ENCODE measurements at regions not wholly inside any gene's neighbourhood (a gene's known extent, or its start where the extent isn't known, plus 50 kb on each side); places are given as distances from the start of the nearest gene placed in this dataset.

DNA sequence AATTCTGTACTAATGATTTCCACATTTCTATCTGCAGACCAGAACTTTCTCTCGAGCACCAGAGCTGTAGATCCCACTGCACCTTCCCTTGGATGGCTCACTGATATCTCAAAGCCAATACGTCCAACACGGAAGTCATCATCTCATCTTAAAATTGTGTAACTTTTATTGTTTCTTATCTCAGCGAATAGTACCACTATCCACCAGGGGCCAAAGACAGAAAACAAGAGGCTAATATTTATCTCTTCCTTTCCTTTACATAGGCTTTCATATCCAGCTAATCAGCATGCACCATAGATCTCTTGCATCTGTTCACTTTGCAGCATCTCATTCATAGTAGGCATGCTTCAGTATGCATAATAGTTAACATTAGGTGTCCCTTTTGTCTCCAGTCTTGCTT, 303.6 kb downstream of the PTPRC start:
- TF ChIP-seq ESRRG (CRISPR knock-in tag; IDR thresholded peaks at IDR 0.05) (no peak), PPARA (CRISPR knock-in tag; IDR thresholded peaks at IDR 0.05; ENCODE audit: borderline replicate concordance) (no peak), ZNF70 (CRISPR knock-in tag; IDR thresholded peaks at IDR 0.05) (no peak), TOX (CRISPR knock-in tag; IDR thresholded peaks at IDR 0.05; ENCODE audit: borderline replicate concordance) (no peak), ARNTL (CRISPR knock-in tag; IDR thresholded peaks at IDR 0.05; ENCODE audit: borderline replicate concordance, low read depth) (no peak), ISL1 (CRISPR knock-in tag; IDR thresholded peaks at IDR 0.05) (no peak), GLIS3 (CRISPR knock-in tag; IDR thresholded peaks at IDR 0.05) (no peak), ZFP3 (CRISPR knock-in tag; IDR thresholded peaks at IDR 0.05) (no peak), BACH2 (CRISPR knock-in tag; IDR thresholded peaks at IDR 0.05; ENCODE audit: borderline replicate concordance) (no peak), ZC3H10 (CRISPR knock-in tag; IDR thresholded peaks at IDR 0.05) (no peak), ZFP30 (CRISPR knock-in tag; IDR thresholded peaks at IDR 0.05) (no peak)
- TF ChIP-seq, protein P1, sequence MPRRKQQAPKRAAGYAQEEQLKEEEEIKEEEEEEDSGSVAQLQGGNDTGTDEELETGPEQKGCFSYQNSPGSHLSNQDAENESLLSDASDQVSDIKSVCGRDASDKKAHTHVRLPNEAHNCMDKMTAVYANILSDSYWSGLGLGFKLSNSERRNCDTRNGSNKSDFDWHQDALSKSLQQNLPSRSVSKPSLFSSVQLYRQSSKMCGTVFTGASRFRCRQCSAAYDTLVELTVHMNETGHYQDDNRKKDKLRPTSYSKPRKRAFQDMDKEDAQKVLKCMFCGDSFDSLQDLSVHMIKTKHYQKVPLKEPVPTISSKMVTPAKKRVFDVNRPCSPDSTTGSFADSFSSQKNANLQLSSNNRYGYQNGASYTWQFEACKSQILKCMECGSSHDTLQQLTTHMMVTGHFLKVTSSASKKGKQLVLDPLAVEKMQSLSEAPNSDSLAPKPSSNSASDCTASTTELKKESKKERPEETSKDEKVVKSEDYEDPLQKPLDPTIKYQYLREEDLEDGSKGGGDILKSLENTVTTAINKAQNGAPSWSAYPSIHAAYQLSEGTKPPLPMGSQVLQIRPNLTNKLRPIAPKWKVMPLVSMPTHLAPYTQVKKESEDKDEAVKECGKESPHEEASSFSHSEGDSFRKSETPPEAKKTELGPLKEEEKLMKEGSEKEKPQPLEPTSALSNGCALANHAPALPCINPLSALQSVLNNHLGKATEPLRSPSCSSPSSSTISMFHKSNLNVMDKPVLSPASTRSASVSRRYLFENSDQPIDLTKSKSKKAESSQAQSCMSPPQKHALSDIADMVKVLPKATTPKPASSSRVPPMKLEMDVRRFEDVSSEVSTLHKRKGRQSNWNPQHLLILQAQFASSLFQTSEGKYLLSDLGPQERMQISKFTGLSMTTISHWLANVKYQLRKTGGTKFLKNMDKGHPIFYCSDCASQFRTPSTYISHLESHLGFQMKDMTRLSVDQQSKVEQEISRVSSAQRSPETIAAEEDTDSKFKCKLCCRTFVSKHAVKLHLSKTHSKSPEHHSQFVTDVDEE (CRISPR knock-in tag; IDR thresholded peaks at IDR 0.05) = no peak
- TF ChIP-seq, protein P2, sequence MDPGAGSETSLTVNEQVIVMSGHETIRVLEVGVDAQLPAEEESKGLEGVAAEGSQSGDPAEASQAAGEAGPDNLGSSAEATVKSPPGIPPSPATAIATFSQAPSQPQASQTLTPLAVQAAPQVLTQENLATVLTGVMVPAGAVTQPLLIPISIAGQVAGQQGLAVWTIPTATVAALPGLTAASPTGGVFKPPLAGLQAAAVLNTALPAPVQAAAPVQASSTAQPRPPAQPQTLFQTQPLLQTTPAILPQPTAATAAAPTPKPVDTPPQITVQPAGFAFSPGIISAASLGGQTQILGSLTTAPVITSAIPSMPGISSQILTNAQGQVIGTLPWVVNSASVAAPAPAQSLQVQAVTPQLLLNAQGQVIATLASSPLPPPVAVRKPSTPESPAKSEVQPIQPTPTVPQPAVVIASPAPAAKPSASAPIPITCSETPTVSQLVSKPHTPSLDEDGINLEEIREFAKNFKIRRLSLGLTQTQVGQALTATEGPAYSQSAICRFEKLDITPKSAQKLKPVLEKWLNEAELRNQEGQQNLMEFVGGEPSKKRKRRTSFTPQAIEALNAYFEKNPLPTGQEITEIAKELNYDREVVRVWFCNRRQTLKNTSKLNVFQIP (CRISPR knock-in tag; IDR thresholded peaks at IDR 0.05; ENCODE audit: borderline replicate concordance, low read depth) = no peak
- TF ChIP-seq, protein P3, sequence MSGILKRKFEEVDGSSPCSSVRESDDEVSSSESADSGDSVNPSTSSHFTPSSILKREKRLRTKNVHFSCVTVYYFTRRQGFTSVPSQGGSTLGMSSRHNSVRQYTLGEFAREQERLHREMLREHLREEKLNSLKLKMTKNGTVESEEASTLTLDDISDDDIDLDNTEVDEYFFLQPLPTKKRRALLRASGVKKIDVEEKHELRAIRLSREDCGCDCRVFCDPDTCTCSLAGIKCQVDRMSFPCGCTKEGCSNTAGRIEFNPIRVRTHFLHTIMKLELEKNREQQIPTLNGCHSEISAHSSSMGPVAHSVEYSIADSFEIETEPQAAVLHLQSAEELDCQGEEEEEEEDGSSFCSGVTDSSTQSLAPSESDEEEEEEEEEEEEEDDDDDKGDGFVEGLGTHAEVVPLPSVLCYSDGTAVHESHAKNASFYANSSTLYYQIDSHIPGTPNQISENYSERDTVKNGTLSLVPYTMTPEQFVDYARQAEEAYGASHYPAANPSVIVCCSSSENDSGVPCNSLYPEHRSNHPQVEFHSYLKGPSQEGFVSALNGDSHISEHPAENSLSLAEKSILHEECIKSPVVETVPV (CRISPR knock-in tag; IDR thresholded peaks at IDR 0.05) = no peak
- ATAC-seq = no peak

DNA sequence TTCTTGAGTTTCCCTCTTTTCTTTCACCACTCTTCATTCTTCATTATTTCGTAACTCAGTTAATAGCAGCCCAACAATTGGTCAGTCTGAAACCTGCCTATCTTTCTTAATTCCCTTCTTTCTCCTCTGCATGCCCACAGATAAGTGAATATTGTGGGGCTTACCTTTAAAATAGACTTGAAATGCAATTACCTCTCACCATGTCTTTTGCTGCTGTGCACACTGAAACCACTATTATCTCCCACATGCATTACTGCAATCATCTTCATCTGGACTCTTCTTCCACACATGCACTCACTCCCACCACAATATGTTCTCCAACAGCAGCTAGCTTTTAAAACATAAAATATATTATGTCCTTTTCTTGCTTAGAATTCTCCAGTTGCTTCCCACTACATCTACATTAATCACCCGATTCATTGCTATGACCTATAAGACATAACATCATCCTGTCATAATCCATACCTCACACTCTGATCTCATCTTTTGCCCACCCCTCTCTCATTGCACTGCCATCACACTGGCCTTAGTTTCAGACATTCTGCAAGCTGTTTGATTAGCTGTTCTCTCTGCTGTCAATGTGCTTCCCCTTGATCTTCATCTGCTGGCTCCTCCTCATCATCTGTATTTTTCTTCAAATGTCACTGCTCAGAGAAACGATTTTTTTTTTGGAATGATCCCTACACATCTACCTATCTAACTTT, 304.8 kb downstream of the PTPRC start:
- ATAC-seq = no peak
- TF ChIP-seq ARNTL (CRISPR knock-in tag; IDR thresholded peaks at IDR 0.05; ENCODE audit: borderline replicate concordance, low read depth) = no peak
- no peak for TF ChIP-seq TOX (CRISPR knock-in tag; IDR thresholded peaks at IDR 0.05; ENCODE audit: borderline replicate concordance)
- no peak for TF ChIP-seq ZNF8 (CRISPR knock-in tag; IDR thresholded peaks at IDR 0.05)
- no peak for TF ChIP-seq ZNF565 (CRISPR knock-in tag; conservative IDR thresholded peaks at IDR 0.05; ENCODE audit: low read depth)
- no peak for TF ChIP-seq BACH2 (CRISPR knock-in tag; IDR thresholded peaks at IDR 0.05; ENCODE audit: borderline replicate concordance)
- TF ChIP-seq, protein P4, sequence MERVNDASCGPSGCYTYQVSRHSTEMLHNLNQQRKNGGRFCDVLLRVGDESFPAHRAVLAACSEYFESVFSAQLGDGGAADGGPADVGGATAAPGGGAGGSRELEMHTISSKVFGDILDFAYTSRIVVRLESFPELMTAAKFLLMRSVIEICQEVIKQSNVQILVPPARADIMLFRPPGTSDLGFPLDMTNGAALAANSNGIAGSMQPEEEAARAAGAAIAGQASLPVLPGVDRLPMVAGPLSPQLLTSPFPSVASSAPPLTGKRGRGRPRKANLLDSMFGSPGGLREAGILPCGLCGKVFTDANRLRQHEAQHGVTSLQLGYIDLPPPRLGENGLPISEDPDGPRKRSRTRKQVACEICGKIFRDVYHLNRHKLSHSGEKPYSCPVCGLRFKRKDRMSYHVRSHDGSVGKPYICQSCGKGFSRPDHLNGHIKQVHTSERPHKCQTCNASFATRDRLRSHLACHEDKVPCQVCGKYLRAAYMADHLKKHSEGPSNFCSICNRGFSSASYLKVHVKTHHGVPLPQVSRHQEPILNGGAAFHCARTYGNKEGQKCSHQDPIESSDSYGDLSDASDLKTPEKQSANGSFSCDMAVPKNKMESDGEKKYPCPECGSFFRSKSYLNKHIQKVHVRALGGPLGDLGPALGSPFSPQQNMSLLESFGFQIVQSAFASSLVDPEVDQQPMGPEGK (CRISPR knock-in tag; IDR thresholded peaks at IDR 0.05; ENCODE audit: borderline replicate concordance) = no peak
- no peak for TF ChIP-seq ISL1 (CRISPR knock-in tag; IDR thresholded peaks at IDR 0.05)
- TF ChIP-seq, protein P3 (CRISPR knock-in tag; IDR thresholded peaks at IDR 0.05) = no peak
- no peak for TF ChIP-seq ZC3H10 (CRISPR knock-in tag; IDR thresholded peaks at IDR 0.05)
- no peak for TF ChIP-seq CSDC2 (CRISPR knock-in tag; IDR thresholded peaks at IDR 0.05)

DNA sequence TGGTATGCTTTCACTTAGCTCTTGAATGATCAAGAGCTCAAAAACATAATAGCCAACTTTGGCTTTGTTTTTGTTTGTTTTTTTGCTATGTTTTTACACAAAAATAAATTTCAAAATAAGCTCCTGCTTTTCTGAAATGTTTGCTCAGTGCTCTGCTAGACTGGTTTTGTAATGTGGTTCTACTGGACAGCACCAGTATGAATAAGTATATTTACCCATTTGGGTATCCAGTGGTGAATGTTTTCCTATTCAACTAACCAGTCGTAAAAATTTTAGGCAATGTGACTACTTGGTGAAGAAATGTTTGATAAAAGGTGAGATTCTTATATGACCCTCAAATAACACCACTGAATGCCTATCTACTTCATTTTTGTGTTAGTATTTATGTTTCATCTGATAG, 308.6 kb downstream of the PTPRC start:
- no peak for ATAC-seq
- no peak for TF ChIP-seq OSR1 (CRISPR knock-in tag; IDR thresholded peaks at IDR 0.05)
